GM21515 (cell line): ENCODE measurements at regions not wholly inside any gene's neighbourhood (a gene's known extent, or its start where the extent isn't known, plus 50 kb on each side); places are given as distances from the start of the nearest gene placed in this dataset.

Experiments used
- ATAC-seq: cut with Tn5 transposase; IDR thresholded peaks from one replicate; pipeline ENCODE4 v1.9.1; 2021; ENCODE audit not compliant: unreplicated experiment

DNA sequence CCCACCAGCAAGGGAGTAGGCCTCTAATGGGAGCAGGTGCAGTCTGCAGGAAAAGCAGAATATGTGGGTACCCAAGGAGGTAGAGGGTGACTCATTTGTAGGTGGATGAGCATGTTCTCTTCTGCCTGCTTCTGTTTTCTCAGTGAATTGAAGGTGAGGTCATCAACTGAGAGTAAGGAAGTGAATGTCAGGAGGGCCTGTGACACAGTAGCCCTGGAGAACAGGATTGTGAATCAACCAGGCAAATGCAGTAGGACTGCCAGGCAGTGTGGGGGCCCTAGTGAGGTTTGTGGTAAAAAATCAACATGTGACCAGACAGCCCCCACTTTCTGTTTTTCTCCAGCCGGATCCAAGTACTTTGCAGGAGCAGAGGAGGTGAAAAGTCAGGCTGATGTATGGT is 150.5 kb upstream of the SOX9 start:
- ATAC-seq, result no peak

GRCh38 chr17:71974051-71974450 is 146.8 kb upstream of the SOX9 start:
- no peak for ATAC-seq

- no peak for ATAC-seq
Measured at GRCh38 chr17:71975331-71975801, 145.5 kb upstream of the SOX9 start.

DNA sequence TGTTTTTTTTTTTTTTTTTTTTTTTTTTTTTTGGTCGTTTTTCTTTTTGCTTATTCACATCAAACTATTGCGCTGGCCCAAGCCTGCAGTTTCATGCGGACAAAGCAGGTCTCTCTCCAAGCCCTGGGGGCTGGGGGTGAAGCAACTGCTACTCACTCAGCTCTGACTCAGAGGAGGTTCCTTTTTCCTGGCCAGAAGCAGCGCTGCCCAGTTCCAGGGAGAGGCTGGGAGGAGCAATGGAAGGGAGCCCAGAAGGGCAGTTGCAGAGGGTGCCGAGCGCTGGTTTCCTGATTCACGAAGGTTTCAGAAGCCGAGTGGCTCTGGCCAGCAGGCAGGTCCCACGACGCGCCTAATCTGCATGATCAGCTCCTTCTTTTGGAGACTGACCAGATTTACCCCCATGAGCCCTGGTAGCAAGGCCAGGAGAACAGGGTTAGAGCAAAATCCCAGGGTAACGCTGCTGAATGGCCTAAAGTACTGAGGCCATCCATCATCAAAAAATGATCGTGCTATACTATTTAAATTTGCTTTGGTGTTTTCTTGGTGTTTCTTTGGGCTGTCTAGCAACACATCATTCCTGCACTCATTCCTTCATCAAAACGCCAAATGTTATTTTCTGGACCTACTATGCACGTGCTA is 144.7 kb upstream of the SOX9 start:
- no peak for ATAC-seq

GRCh38 chr17:71978435-71978834 is 142.4 kb upstream of the SOX9 start:
- ATAC-seq, result no peak

DNA sequence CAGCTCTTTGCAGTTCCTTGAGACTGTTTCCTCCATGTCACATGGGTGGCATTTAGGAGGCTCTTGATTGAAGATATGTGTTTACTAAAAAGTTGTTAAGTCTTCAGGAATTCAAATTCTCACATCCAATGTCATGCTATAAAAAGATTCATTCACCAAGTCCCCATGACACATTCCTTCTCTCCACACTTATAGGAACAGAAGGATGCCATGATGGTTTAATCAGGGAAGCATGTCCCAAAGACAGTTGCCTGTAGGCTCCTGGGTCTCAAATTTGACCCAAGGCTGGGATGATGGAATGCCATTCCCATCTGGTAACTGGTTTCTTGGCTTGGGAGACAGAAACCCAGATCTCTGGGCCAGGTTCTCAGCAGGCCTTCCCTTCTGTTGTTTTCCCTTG is 140.6 kb upstream of the SOX9 start:
- ATAC-seq, result no peak

GRCh38 chr17:71983828-71984227 is 137.0 kb upstream of the SOX9 start:
- no peak for ATAC-seq

DNA sequence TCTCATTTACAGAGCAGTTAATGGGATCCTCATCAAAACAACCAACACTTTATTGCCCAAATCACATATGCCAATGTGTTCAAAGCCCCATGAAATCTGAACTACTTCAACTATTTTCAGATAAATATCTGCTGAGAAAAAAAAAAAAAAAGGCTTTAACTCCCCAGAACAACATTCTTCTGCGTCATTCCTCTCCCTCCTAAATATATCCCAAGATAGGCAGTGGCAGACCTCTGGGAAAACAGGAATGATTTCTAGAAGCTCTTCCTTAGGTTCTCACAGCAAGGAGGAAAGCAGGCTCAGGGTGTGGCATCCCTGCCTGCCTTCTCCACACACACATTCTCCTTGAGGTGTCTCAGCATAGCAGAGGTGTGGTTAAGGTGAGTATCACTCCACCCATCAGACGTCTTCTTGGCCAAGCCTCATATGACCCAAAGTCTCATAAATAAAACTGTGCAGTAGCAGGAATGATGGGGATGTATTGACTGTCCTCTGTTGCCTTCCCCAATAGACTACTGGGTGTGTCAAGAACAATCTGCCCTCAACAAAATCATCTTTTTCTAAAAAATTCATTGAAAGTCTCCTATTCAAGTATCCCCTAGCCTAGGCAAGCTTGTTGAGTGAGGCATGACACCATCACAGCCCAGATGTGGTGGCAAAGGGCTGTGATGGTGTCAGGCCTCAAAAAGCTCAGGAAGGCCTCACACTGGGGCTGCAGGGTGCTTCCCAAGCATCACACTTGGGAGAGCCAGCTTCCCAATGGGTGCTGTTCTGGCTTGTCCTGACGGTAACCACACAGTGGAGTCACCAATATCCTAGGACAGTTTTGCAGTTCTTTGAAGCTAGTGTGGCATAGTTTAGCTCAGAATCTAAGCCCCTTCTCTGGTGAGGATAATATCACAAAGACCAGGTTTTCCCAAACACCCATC is 135.4 kb upstream of the SOX9 start:
- no peak for ATAC-seq

DNA sequence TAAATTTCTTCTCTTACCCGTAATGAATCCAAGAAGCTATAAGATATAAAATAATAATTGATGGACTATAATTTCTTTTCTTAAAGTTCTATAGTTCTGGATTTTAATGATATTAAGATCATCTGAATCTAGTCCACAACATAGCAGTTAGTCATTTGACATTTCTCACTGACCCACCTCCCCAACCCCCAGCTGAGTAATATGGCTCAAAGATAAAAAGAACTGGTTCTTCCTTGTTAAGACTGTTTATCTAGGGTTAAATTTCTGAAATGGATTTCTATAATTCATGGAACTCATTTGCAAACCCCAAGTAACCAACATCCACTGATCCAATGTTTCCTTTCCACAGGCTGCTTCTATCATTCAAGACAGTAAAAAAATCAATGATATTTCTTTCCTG is 133.9 kb upstream of the SOX9 start:
- no peak for ATAC-seq

DNA sequence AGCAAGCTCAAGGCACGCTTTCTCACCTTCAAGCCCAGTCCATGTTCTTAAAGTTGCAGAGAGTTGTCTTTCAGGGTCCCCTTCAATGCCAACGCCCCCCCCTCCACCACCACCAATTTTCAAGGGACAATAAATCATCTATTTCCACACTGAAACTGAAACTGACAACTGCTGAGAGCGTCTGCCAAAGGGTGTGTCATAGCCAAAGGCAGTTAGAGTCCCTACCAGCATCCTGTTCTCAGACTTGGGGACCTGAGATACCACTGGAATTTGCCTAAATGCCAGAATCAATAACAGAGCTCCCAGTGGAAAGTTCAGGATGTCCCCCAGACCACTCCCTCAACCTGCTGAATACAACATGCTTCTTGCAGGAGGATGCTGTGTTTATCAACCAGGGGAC is 133.2 kb upstream of the SOX9 start:
- ATAC-seq, result no peak

DNA sequence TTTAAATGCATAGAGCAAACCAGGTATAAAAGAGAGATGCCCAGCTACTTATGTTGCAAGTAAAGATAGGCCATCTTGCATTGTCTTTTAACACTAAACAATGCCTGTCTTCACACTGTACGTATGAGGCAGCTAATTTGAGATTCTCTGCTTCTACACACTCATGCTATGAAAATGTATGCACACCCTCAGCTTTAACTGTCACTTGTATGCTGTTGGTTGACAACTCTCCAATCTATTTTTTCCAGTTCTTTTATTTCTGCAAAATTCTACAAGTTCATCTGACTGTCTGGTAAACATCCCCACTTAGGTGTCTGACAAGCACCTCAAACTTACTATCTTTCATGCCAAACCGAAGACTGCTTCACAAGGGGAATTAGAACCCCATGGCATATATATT is 131.7 kb upstream of the SOX9 start:
- no peak for ATAC-seq

DNA sequence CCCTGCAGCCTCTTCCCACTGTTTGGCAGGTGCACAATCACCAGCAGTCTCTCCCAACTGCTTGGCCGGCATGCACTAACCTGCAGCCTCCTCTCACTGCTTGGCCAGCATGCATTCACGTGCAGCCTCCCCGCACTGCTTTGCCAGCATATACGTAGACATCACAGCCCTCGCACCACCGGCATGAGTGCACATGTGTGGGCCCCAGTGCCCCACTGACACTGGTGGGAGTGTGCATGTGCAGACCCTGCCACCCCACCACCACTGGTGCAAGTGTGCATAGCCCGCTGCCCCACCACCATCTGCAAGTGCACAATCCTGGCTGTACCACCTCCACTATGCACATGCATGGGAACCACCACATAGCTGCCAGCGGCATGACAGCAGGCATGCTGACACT is 127.5 kb upstream of the SOX9 start:
- ATAC-seq, result no peak

DNA sequence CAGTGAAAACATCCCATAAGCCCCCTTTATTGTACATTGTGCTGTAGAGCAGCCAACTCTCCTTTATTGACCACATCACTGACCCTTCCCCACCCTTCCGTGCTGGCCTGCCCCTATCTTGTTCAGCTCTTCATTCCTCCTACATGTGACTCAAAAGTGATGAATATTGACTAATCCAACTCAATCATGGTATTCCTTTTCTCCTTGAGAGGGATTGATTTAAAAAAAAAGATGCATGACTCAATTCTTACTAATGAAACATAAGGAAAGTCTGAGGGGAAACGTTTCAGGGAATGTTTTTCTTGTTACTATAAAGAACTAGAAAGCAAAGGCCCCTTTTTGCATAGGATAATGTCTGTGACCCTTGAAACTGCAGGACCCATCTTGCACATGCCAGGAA is 125.2 kb upstream of the SOX9 start:
- ATAC-seq, result no peak

DNA sequence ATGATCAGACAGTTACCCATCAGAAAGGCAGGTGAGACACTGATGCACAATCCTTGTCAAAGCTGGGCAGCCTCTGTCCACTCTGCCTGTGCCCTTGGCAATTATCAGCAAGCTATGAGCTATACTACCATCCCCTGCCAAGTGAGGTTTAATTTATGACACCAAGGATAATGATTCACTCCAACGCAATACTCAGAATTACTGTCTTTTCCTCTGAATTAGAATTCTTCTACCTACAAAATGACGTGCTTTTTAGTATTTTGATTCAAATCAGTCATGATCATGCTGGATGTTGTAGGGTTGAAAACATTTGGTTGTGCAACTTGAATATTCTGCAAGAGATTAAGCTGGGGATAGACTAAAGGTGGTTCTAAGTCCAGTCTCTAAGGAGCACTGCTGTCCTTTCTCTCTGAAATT is 116.8 kb upstream of the SOX9 start:
- ATAC-seq, result no peak

- ATAC-seq, result peak; percentile 66
Measured at GRCh38 chr17:72004611-72005331, 116.0 kb upstream of the SOX9 start.

- ATAC-seq, result peak; percentile 54
Measured at GRCh38 chr17:72005332-72006163, 115.3 kb upstream of the SOX9 start.

DNA sequence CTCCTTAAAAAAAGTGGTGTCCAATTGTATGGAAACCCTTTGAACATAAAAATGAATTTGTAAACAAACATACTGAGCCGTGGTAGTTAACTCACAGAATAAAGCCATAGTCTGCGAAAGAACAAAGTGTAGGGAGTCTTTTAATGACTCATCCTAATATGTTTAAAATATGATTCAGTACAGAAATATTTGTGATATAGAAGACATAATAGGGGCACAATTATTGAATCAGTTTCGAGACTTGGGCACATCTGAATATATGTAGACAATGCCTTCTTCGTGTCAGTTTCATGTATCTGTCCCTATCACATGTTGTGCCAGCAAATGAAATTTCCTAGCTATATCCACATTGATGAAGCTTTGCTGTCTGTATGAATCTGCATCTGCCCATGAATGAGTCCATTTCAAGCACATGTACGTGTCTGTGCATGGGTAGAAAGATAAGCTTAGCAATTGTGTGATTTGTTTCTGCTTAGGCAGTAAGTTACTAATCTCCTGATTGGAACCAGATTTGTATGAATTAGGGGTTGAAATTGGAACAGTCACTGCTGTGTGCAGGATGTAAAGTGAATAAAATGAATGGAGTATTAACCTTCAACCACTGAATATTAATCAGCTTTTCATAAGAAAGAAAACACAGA is 112.5 kb upstream of the SOX9 start:
- ATAC-seq, result no peak

DNA sequence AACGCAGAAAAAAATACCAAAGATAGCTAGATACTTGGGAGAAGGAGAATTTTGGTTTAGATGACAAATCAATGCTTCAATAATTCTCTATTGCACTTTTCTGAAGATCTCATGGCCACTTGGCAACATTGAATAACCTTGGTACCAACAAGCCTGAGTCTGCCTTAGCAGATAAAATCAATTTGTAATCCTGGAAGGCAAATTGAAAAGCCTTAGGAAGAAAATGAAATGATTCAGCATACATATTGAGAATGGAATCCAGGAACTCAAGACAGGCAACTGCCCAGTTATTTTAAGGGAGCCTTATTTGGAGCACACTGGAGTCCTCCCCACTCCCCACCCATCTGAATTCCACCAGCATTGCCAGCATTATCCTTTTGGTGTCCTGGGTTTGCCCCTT is 109.3 kb upstream of the SOX9 start:
- ATAC-seq, result no peak

DNA sequence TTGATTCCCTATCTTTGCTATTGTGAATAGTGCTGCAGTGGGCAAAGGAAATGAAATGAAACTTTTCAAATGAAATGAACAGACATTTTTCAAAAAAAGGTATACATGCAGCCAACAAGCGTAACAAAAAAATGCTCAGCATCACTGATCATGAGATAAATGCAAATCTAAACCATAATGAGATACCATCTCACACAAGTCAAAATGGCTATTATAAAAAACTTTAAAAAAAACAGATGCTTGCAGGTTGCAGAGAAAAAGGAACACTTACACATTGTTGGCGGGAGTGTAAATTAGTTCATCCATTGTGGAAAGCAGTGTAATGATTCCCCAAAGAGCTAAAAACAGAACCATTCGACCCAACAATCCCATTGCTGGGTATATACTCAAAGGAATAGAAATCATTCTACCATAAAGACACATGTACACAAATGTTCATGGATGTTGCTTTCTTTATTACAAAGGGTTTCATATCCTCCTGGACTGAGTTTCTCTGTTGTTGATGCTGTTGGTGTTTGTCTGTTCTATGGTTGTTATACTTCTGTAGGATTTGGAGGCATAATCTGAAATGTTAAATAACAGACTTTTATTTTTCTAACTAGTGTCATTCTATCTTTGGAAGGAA is 99.3 kb upstream of the SOX9 start:
- ATAC-seq, result peak; percentile 48
